ENCODE measurements at regions not wholly inside any gene's neighbourhood (a gene's known extent, or its start where the extent isn't known, plus 50 kb on each side); places are given as distances from the start of the nearest gene placed in this dataset.

GRCh38 chr17:5931616-5932015 lies 138.6 kb upstream of the WSCD1 start:
- Histone ChIP-seq H3K27me3 (ENCODE audit: control insufficient read depth in 3 of 3, insufficient read depth in 3 of 3, low read length in 2 of 3) (no peaks in the 10 kb centered on the region), H3K4me3 (no peak overlapping the region), H3K9ac (ENCODE audit: insufficient read depth in 1 of 2, low read length in 2 of 2) (no peak overlapping the region), H3K36me3 (ENCODE audit: control insufficient read depth in 4 of 4, insufficient read depth in 4 of 4, low read length in 4 of 4) (no peaks in the 10 kb centered on the region), H3K9me3 (ENCODE audit: control insufficient read depth in 4 of 4, insufficient read depth in 3 of 4, low read length in 3 of 4) (peaks cover 0 to 11% (median 5%) of the 10 kb centered on the region in 4 donors), H3K27ac (ENCODE audit: low read depth in 1 of 2, low read length in 1 of 2) (no peak overlapping the region), H3K4me1 (ENCODE audit: control insufficient read depth in 5 of 5, insufficient read depth in 5 of 5, low read length in 5 of 5) (peaks cover 0 to 3% (median 0%) of the 10 kb centered on the region in 5 donors)
- 31 to 35% methylated on average over 9 of the region's 9 CpGs for WGBS, 2 donors
- ATAC-seq (ENCODE audit: insufficient read depth, low FRiP score) (no peak), DNase-seq (peak in 2 of 3 donors; percentile 1)
- no peak for TF ChIP-seq CTCF (IDR thresholded peaks at IDR 0.05; ENCODE audit: control extremely low read depth, extremely low read depth)

GRCh38 chr17:5933430-5933829 lies 136.7 kb upstream of the WSCD1 start:
- DNase-seq = no peak
- peaks cover 0 to 11% (median 5%) of the 10 kb centered on the region in 4 donors for H3K9me3 ChIP-seq (ENCODE audit: control insufficient read depth in 4 of 4, insufficient read depth in 3 of 4, low read length in 3 of 4)
- no peak for TF ChIP-seq CTCF (IDR thresholded peaks at IDR 0.05; ENCODE audit: control extremely low read depth, extremely low read depth)
- WGBS, 2 donors = 74 to 76% methylated on average over 7 of the region's 7 CpGs
- no peak overlapping the region for H3K4me3 ChIP-seq
- no peak overlapping the region for H3K27ac ChIP-seq (ENCODE audit: low read depth in 1 of 2, low read length in 1 of 2)
- no peaks in the 10 kb centered on the region for H3K27me3 ChIP-seq (ENCODE audit: control insufficient read depth in 3 of 3, insufficient read depth in 3 of 3, low read length in 2 of 3)
- no peaks in the 10 kb centered on the region for H3K36me3 ChIP-seq (ENCODE audit: control insufficient read depth in 4 of 4, insufficient read depth in 4 of 4, low read length in 4 of 4)
- H3K4me1 ChIP-seq (ENCODE audit: control insufficient read depth in 5 of 5, insufficient read depth in 5 of 5, low read length in 5 of 5) = no peaks in the 10 kb centered on the region
- ATAC-seq (ENCODE audit: insufficient read depth, low FRiP score) = no peak
- no peak overlapping the region for H3K9ac ChIP-seq (ENCODE audit: insufficient read depth in 1 of 2, low read length in 2 of 2)

- Histone ChIP-seq H3K9ac (ENCODE audit: insufficient read depth in 1 of 2, low read length in 2 of 2) (no peak overlapping the region), H3K27me3 (ENCODE audit: control insufficient read depth in 3 of 3, insufficient read depth in 3 of 3, low read length in 2 of 3) (peaks cover 0 to 10% (median 0%) of the 10 kb centered on the region in 3 donors), H3K27ac (ENCODE audit: low read depth in 1 of 2, low read length in 1 of 2) (no peak overlapping the region), H3K36me3 (ENCODE audit: control insufficient read depth in 4 of 4, insufficient read depth in 4 of 4, low read length in 4 of 4) (no peaks in the 10 kb centered on the region), H3K9me3 (ENCODE audit: control insufficient read depth in 4 of 4, insufficient read depth in 3 of 4, low read length in 3 of 4) (peaks cover 0 to 9% (median 2%) of the 10 kb centered on the region in 4 donors), H3K4me3 (no peak overlapping the region), H3K4me1 (ENCODE audit: control insufficient read depth in 5 of 5, insufficient read depth in 5 of 5, low read length in 5 of 5) (no peaks in the 10 kb centered on the region)
- TF ChIP-seq CTCF (IDR thresholded peaks at IDR 0.05; ENCODE audit: control extremely low read depth, extremely low read depth) = no peak
- ATAC-seq (ENCODE audit: insufficient read depth, low FRiP score) (no peak), DNase-seq (no peak)
- WGBS, 2 donors = 82 to 92% methylated on average over 5 of the region's 5 CpGs
Observed at GRCh38 chr17:5941258-5941657, 128.9 kb upstream of the WSCD1 start.

GRCh38 chr17:5942687-5943086 lies 127.5 kb upstream of the WSCD1 start:
- ATAC-seq (ENCODE audit: insufficient read depth, low FRiP score) (no peak), DNase-seq (no peak)
- H3K9me3 ChIP-seq (ENCODE audit: control insufficient read depth in 4 of 4, insufficient read depth in 3 of 4, low read length in 3 of 4) = peaks cover 0 to 7% (median under 1%) of the 10 kb centered on the region in 4 donors
- no peaks in the 10 kb centered on the region for H3K4me1 ChIP-seq (ENCODE audit: control insufficient read depth in 5 of 5, insufficient read depth in 5 of 5, low read length in 5 of 5)
- 41 to 45% methylated on average over 7 of the region's 7 CpGs for WGBS, 2 donors
- H3K27me3 ChIP-seq (ENCODE audit: control insufficient read depth in 3 of 3, insufficient read depth in 3 of 3, low read length in 2 of 3) = peaks cover 0 to 10% (median 0%) of the 10 kb centered on the region in 3 donors
- H3K27ac ChIP-seq (ENCODE audit: low read depth in 1 of 2, low read length in 1 of 2) = no peak overlapping the region
- no peak overlapping the region for H3K4me3 ChIP-seq
- no peak overlapping the region for H3K9ac ChIP-seq (ENCODE audit: insufficient read depth in 1 of 2, low read length in 2 of 2)
- H3K36me3 ChIP-seq (ENCODE audit: control insufficient read depth in 4 of 4, insufficient read depth in 4 of 4, low read length in 4 of 4) = no peaks in the 10 kb centered on the region
- TF ChIP-seq CTCF (IDR thresholded peaks at IDR 0.05; ENCODE audit: control extremely low read depth, extremely low read depth) = no peak

Data from lung (tissue), 11 donors.